Endothelial cell of umbilical vein (primary cell): ENCODE measurements at regions not wholly inside any gene's neighbourhood (a gene's known extent, or its start where the extent isn't known, plus 50 kb on each side); places are given as distances from the start of the nearest gene placed in this dataset.

Experiments
- CTCF ChIP-seq, 2 donors: IDR thresholded peaks; 1 replicate in 1 of 2; 2 replicates in 1 of 2; pipeline ENCODE4 v1.5.1; 2011; ENCODE audit warnings: low read length in 2 of 2, mild to moderate bottlenecking in 2 of 2, moderate library complexity in 2 of 2, control low read depth in 1 of 2, inconsistent platforms in 1 of 2, low read depth in 1 of 2; ENCODE audit not compliant: insufficient read depth in 1 of 2; ENCODE audit errors: extremely low read depth in 1 of 2
- EZH2 ChIP-seq: IDR thresholded peaks from 2 replicates; pipeline ENCODE4 v1.6.1; 2012; ENCODE audit warnings: borderline replicate concordance, low read depth, mild to moderate bottlenecking, moderate library complexity, low read length, inconsistent platforms; ENCODE audit not compliant: severe bottlenecking
- POLR2AphosphoS5 ChIP-seq: IDR thresholded peaks from 2 replicates; pipeline ENCODE4 v1.6.1; 2012; ENCODE audit warnings: low read depth, mild to moderate bottlenecking, control low read depth, low read length, moderate library complexity; ENCODE audit not compliant: insufficient read depth

GRCh38 chr10:2475711-2476217 is 591.6 kb upstream of the PFKP start:
- TF ChIP-seq CTCF (IDR thresholded peaks at IDR 0.05; ENCODE audit: extremely low read depth in 1 of 2, insufficient read depth in 1 of 2, low read depth in 1 of 2, low read length in 2 of 2) (no peak), EZH2 (no peak), POLR2AphosphoS5 (no peak)
